ENCODE measurements at regions not wholly inside any gene's neighbourhood (a gene's known extent, or its start where the extent isn't known, plus 50 kb on each side); places are given as distances from the start of the nearest gene placed in this dataset.

DNA sequence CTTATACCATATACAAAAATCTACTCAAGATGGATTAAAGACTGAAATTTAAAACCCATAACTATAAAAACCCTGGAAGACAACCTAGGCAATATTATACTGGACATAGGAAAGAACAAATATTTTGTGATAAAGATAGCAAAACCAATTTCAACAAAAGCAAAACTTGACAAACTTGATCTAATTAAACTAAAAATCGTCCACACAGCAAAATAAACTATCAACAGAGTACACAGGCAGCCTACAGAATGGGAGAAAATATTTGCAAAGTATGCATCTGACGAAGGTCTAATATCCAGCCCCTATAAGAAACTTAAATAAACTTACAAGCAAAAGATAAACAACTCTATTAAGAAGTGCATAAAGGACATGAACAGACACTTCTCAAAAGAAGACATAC lies 240.1 kb downstream of the HGF start:
- no peak for DNase-seq (ENCODE audit: low read depth in 2 of 2)

DNA sequence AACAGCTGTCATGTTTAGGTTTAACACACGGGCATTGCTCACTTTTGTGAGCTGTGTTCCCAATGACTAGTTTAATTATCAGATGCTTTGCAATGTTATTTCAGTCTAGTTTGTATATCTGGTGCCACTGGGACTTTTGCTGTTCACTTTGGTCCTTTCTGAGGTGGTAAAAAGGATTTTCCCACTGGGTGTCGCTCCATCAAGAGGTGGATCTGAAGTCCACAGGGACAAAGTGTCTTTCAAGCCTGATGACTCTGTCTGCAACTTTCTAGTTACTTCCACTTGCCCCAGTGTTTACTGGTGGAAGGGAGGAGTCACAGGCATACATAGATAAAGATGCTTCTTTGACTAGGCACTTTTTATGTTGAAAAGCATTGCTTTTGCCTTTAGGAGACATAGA lies 242.2 kb downstream of the HGF start:
- DNase-seq (ENCODE audit: low read depth in 2 of 2) = no peak

DNA sequence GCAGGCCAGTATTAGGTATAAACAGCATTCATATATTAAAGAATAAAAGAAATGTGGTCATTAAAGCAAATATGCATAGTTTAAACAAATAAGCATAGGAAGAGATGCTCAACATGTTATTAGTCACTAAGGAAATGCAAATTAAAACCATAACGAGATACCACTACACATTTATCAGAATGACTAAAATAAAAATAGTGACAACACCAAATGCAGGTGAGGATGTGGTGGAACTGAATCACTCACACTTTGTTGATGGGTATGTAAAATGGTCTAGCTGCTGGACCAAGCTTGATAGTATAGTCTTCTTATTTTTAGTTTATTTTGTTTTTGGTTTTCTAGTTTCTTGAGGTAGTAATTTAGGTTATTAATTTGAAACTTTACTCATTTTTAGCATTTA lies 242.9 kb downstream of the HGF start:
- no peak for DNase-seq (ENCODE audit: low read depth in 2 of 2)

DNA sequence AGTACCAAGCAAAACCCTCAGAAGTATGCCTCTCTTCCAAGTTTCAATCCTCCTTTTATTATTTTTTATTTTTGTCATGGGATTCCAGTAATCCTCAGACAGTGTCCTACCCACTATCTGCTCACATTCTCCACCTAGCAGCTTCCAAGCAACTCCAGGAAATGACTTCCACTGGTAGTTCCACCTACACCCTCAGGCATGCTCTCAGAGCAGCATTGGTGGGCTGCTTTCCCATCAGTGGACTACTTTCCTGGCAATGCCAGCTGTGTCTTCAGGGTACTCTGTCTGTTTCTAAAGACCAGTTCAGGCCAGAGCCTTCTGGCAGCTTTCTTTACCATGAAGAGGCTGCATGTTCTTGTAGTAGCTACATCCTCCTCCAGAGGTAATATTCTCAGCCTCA lies 244.0 kb downstream of the HGF start:
- no peak for DNase-seq (ENCODE audit: low read depth in 2 of 2)

DNA sequence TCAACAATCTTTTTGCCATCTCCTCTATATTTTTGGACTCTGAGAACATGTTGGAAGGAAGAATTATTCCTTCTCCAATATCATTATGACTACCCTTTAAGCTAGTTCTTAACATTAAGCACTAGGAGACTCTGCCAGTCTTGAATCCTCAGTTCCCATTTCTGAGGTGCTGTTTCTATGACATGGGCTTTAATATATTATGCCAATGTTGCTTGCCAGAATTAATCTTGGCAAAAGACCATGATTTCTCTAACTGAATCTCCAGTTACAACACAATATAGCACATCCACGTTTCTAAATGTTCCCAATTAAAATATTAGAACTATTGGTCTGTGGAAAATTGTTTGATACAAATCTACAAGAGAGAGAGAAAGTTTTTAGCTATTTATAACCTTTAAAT lies 250.0 kb downstream of the HGF start:
- no peak for DNase-seq (ENCODE audit: low read depth in 2 of 2)

DNA sequence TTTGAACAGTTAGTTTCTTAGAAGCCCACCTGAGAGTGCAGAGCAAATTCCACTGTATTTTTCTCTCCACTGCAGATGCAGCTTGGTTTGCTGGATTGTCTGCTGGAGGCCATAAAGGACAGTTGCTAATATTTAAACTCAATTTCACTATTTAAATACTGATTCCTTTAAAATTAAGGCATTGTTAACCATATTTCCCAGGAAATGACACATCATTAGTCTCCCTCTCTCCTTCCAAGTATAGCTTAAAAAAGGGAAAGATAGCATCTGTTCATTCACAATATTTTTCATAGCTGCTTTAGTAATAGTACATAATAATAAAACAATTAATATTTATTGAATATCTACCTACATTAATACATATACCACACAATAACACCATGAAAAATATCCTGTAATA lies 252.9 kb downstream of the HGF start:
- DNase-seq (ENCODE audit: low read depth in 2 of 2) = no peak

DNA sequence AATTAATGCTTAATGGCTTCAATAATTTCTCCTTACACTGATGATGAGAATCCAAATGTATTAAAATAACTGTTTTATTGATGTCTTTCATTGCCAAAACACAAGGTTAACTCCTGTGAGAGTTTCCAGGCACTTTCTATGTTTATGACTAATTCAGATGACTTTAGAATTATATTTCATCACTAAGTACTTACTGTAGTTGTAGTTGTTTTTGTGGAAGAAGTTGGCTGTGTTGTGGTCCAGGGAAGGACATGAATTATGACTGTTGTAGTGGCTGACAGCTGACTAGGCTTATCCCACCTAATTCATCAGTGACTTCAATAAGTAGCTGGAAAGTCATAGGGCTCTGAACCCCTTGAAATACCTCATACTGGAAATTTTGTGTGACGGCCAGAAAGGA lies 254.8 kb downstream of the HGF start:
- DNase-seq (ENCODE audit: low read depth in 2 of 2) = no peak

DNA sequence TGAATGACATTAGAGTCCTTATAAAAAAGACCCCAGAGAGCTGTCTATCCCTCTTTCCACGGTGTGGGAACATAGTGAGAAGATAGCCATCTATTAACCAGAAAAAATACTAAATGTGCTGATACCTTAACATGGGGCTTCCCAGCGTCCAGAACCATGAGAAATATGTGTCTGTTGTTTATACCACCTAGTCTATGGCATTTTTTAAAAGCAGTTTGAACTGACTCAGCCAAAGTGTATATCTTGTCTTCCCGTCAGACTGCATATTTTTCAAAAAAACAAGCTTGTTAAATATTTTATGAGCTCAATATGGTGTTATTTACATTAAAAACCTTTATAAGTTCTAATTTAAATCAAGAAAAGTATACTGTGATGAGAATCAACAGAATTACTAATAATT lies 255.3 kb downstream of the HGF start:
- no peak for DNase-seq (ENCODE audit: low read depth in 2 of 2)

DNA sequence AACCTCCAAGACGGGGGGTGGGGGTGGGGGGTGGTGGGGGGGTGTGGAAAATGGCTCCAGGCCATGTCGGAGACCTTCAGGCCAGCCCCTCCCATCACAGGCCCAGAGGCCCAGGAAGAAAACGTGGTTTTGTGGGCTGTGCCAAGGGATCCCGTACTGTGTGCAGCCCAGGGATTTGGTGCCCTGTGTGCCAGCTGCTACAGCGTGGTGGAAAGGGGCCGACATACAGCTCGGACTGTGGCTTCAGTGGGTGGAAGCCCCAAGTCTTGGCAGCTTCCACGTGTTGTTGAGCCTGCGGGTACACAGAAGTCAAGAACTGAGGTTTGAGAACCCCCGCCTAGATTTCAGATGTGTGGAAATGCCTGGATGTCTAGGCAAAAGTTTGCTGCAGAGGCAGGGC lies 259.7 kb downstream of the HGF start:
- no peak for DNase-seq (ENCODE audit: low read depth in 2 of 2)

DNA sequence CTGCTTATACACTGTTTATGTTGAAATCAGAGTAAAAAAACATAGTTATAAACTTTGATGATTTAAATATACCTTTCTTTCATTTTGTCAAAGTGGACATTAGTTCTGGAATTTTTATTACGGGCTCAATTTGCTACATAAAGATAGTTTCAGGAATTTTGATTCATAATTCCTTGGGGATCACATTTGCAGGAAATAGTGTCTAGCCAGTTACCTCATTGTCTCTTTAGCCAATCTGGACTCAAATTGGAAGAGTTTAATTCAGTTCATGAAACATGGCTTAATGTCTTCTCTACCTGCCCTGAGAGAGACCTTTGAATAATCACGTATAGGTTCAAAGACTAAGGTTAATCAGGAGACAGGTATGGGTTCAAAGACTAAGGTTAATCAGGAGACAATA lies 262.6 kb downstream of the HGF start:
- DNase-seq (ENCODE audit: low read depth in 2 of 2) = no peak

DNA sequence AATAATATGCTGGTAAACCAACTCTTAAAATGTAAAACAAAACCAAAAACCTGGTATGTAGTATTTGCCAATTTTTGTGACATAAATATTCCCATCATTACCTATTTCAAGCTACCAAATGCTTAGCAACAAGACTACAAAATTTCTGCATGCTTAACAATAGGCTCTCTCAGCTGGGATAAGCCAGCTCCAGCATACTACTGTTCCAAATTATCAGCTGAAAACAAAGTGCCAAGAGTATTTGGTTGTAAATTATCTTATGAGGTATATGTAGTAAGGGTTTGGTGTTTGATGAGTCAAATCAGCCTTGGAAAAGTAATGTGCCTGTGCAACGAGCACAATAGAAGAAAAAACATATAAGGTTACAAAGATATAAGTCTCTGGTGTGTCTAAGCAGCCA lies 263.2 kb downstream of the HGF start:
- DNase-seq (ENCODE audit: low read depth in 2 of 2) = no peak

DNA sequence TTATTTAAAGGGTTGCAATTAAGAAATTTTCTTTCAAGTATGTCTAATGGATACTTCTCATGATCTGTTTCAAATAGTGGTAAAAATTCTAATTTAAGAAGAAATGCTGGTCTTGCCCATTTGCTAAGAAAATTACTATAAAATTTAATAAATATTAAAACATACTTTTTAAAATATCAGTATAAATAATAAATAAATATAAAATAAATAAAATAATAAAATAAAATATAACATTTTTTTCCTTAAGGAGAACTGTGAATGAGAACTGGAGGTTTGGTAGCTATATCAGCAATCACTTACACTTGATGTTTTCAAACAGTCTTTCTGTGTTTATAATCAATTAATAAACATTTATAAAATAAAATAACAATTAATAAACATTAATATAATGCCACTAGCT lies 266.1 kb downstream of the HGF start:
- DNase-seq (ENCODE audit: low read depth in 2 of 2) = no peak

DNA sequence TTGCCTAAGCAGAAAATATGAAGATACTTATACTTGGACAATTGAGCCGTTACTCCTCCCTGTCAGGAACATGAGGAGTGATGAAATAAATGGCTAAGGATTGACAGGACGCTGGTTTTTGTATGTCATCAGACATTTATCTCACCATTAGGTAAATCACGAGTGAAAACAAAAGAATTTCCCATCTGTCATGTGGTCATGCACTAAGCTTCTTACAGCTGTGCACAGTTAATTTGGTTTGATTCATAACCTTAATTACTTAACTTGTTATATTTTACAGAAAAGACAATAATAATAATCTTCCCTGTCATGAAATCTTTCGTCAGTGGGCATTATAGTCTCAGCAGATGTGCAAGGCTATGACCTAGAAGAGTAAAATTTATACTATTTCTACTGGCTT lies 266.5 kb downstream of the HGF start:
- DNase-seq (ENCODE audit: low read depth in 2 of 2) = no peak

DNA sequence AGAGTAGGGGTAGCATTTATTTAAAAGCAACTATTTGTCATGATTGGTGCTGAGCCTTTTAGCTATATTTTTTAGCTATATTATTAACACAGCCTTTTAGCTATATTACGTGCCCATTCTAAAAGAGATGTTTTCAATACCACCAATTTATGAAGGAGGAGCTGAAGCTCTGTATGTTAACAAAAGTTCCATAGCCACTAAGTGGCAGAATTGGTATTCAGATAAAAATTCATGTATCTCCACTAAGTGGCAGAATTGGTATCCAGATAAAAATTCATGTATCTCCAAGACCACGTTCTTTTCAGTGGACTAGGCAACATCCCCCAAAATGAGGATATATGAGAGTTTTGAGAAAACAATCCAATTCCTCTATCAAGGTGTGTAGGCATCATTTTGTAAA lies 268.6 kb downstream of the HGF start:
- no peak for DNase-seq (ENCODE audit: low read depth in 2 of 2)

DNA sequence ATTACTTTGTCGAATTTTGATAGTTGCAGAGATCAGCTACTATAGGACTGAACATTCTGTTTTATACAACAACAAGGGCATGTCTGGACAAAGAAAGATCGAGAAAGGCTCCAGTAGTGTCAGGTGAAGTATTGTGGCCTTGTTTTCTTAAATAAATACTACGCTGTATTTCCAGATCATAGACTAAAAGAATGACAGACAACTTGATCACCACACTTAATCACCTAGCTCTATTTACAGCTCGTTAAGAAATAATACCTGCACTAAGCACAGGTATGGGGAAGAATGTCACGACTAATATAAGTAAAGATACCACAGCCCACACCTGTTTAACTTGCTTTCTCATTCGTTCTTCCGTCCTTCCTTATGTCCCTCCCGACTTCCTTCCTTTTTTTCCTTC lies 269.2 kb downstream of the HGF start:
- DNase-seq (ENCODE audit: low read depth in 2 of 2) = no peak

DNA sequence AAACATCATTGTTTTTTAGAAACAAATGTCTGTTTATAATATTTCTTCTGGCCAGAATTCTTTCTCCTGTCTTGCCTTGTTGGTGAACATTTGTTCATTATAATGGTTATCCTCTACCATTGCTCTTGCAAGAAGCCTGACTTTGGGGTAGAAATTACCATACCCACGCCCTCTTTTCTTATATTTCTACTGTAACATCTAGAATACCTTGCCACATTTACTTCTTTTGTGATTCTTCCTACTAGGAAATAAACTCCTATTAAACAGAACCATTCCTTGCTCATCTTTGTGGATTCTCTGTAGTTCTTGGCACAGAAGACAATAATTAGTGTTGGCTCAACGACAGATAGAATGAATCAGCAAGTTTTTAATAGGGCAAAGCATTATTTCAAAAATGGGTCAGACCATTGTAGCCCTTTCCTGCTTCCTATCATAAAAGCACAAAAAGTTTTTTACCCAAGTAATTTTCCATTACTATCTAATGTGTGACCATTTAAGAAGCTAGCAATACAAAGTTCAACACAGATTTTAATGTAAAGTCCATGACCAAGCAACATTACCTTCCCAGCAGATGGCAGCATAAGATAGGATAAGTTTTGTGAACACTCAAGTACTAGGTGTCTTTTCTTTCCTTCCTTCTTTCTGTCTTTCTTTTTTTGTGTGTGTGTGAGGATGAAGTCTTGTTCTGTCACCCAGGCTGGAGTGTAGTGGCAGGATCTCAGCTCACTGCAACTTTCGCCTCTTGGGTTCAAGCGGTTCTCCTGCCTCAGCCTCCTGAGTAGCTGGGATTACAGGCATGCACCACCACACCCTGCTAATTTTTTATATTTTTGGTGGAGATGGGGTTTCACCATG lies 270.4 kb downstream of the HGF start:
- no peak for DNase-seq (ENCODE audit: low read depth in 2 of 2)

DNA sequence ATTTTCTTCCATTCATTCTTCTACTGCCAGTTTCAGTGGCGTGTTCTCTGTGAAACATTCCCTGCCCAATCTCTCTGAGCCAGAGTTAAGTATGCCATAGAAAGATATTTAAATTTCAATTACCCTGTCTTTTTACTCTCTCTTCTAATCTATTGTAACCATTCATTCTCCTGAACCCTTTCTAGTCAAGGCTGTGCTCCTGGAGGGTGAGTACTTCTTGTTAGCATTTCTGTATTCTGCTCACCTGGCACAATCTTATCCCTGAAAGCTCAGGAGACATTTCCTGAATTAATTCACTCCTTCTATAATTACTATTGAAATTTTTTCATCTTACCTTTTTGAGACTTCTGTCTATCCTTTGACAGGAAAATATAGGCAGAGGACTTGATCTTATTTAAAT lies 271.7 kb downstream of the HGF start:
- DNase-seq (ENCODE audit: low read depth in 2 of 2) = no peak

DNA sequence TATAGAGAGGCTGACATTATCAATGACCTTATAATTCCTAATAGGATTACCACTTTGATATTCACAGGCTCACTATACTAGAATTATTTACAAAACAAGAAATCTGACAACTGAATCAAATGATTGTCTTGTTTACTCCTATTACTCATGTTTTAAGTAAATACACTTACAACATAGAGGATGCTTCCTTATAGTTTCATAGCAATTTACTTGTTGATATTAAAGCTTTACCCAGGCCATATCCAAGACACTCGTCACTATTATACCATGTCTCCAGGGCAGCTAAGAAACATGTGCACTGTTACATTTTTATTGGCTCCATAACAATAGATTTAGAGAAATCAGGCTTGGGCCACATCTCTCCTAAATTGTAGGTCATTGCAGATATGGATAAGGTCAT lies 276.9 kb downstream of the HGF start:
- DNase-seq (ENCODE audit: low read depth in 2 of 2) = no peak

DNA sequence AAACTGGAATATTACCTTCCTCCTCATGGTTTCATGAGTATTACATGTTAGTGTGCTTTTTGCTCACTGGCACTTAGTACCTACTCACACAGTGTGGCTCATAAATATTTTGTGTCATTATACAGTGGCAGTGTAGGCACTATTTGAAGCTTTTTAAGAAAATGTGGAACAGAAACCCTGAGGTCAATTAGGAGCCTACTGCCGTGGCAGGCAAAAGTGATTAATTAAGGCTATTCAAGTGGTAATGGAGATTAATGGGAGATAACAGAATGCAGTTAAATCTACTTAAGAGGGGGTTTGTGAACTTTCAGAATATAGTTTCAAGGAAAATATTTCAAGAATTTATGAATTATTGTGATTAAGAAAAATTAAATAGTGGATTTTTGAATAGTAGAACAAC lies 277.6 kb downstream of the HGF start:
- DNase-seq (ENCODE audit: low read depth in 2 of 2) = no peak

DNA sequence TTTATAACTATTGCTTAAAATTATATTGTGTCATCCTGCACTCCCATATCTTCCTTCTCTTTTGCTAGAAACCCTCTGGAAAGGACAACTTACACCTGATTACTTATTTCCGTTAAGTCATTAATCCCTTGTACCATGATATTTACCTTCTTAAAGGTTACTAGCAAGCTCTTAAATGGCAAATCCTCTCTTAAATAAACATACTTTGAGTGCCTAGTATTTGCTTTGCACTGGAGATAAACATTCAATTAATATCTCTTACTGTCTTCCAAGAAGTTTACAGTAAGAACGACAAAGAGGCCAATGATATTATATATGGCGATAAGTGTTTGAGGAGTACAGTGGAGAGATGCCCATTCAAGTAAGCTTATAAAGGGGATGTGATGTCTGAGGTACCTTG lies 278.3 kb downstream of the HGF start:
- no peak for DNase-seq (ENCODE audit: low read depth in 2 of 2)

DNA sequence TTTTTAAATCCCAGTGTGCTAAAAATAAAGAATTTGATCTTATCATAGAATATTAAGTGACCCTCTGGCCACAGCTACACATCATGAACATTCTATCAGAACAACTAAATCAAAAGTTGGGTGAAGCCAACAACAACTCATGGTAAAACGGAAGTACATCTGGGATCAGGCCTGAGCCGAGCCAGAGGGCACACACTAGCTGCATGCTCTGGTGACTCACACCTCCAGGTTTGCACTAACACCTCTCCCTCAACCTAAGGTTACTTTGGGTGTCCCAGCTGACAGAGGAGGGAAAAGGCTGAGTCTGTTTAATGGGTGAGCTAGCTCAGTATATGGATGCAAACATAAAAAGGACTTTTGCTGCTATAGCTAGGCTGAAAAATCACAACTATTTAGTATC lies 281.6 kb downstream of the HGF start:
- DNase-seq (ENCODE audit: low read depth in 2 of 2) = no peak

DNA sequence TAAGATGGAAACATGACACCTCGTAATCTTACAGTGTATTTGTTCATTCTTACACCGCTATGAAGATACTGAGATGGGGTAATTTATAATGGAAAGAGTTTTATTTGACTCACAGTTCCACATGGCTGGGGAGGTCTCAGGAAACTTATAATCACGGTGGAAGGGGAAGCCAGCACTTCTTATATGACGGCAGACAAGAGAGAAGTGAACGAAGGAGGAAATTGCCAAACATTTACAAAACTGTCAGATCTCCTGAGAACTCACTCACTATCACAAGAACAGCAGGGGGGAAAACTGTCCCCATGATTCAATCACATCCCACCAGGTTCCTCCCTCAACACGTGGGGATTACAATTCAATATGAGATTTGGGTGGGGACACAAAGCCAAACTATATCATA lies 282.3 kb downstream of the HGF start:
- no peak for DNase-seq (ENCODE audit: low read depth in 2 of 2)

DNA sequence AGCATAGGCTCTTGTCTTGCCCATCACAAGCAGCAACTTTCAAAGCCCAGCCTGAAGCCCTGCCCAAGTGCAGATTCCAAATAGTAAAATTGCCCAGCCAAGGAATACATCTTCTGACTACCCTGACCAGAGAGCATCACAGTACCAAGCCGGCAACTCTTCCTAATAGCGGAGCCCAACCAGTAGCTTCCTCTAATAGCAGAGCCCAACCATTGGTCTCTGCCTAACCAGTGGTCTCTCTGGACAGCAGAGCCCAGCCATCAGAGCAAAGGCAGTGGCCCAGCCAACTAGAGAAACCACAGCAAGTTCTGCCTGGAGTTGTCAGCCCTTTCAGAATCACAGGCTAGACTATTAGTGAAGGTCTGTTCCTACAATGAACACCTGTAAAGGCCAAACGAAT lies 285.6 kb downstream of the HGF start:
- DNase-seq (ENCODE audit: low read depth in 2 of 2) = no peak

DNA sequence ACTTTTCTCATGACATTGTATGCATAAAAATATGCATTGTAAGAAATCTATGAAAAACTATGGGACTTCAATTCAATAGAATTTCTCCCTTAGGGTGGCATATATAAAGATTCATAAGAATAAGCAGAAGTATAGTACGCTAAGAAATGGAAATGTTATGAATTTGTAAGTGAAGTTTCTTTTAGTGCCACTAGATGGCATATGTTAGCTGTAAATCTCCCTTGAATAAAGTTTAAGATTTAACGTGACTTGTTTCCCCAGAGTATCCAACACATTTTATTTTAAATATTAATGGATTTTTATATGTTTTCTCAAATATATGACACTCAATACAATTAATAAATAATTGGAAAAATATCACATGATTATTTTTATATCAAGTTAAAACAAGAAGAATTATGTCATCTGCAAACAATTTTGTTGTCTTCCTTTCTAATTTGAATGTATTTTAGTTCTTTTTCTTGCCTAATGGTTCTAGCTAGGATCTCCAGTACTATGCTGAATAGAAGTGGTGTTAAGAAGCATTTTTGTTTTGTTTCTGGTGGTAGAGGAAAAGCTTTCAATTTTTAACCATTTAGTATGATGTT lies 287.2 kb downstream of the HGF start:
- no peak for DNase-seq (ENCODE audit: low read depth in 2 of 2)
